Trophoblast cell (in vitro differentiated cells and primary cell): ENCODE measurements at regions not wholly inside any gene's neighbourhood (a gene's known extent, or its start where the extent isn't known, plus 50 kb on each side); places are given as distances from the start of the nearest gene placed in this dataset.

Experiments
- DNase-seq, 2 donors: peaks; one replicate each; pipeline ENCODE4 v3.0.0-alpha.2; 2016
- H2AFZ ChIP-seq: 2 replicates; pipeline ENCODE4 v1.6.1; 2013; ENCODE audit warnings: low read length, moderate library complexity, mild to moderate bottlenecking; ENCODE audit not compliant: insufficient read depth, poor library complexity
- H2AK5ac ChIP-seq: 2 replicates; pipeline ENCODE4 v1.6.1; 2013; ENCODE audit warnings: mild to moderate bottlenecking, low read length
- H2BK120ac ChIP-seq: 2 replicates; pipeline ENCODE4 v1.6.1; 2013; ENCODE audit warnings: low read length, mild to moderate bottlenecking, moderate library complexity; ENCODE audit not compliant: insufficient read depth, poor library complexity
- H2BK12ac ChIP-seq: 2 replicates; pipeline ENCODE4 v1.6.1; 2013; ENCODE audit warnings: mild to moderate bottlenecking, low read length, moderate library complexity
- H2BK5ac ChIP-seq: 2 replicates; pipeline ENCODE4 v1.6.1; 2013; ENCODE audit warnings: low read length, low read depth, moderate library complexity, mild to moderate bottlenecking; ENCODE audit not compliant: poor library complexity
- H3K14ac ChIP-seq: 2 replicates; pipeline ENCODE4 v1.6.1; 2013; ENCODE audit warnings: mild to moderate bottlenecking, low read length
- H3K18ac ChIP-seq: 2 replicates; pipeline ENCODE4 v1.6.1; 2013; ENCODE audit warnings: mild to moderate bottlenecking, low read length
- H3K23ac ChIP-seq: 2 replicates; pipeline ENCODE4 v1.6.1; 2013; ENCODE audit warnings: low read length
- H3K27ac ChIP-seq: 2 replicates; pipeline ENCODE4 v1.5.1; 2013; ENCODE audit warnings: low read depth, mild to moderate bottlenecking, inconsistent platforms, low read length, moderate library complexity
- H3K27me3 ChIP-seq: 2 replicates; pipeline ENCODE4 v1.6.1; 2013; ENCODE audit warnings: inconsistent platforms, mild to moderate bottlenecking, low read length, moderate library complexity; ENCODE audit not compliant: insufficient read depth
- H3K36me3 ChIP-seq, 2 experiments: 1 replicate in 1 of 2; 2 replicates in 1 of 2; pipeline ENCODE4 v1.6.1; 2013; ENCODE audit warnings: low read length in 2 of 2, mild to moderate bottlenecking in 2 of 2, moderate library complexity in 1 of 2; ENCODE audit not compliant: insufficient read depth in 2 of 2, control insufficient read depth in 1 of 2
- H3K4ac ChIP-seq: 2 replicates; pipeline ENCODE4 v1.6.1; 2013; ENCODE audit warnings: low read depth, mild to moderate bottlenecking, low read length, moderate library complexity
- H3K4me1 ChIP-seq, 2 experiments: 1 replicate in 1 of 2; 2 replicates in 1 of 2; pipeline ENCODE4 v1.6.1; 2013; ENCODE audit warnings: low read length in 2 of 2, mild to moderate bottlenecking in 2 of 2, moderate library complexity in 1 of 2; ENCODE audit not compliant: insufficient read depth in 2 of 2, control insufficient read depth in 1 of 2
- H3K4me2 ChIP-seq: 2 replicates; pipeline ENCODE4 v1.6.1; 2013; ENCODE audit warnings: inconsistent platforms, mild to moderate bottlenecking, low read length, moderate library complexity
- H3K4me3 ChIP-seq: 2 replicates; pipeline ENCODE4 v1.5.1; 2013; ENCODE audit warnings: mild to moderate bottlenecking, low read depth, low read length, inconsistent platforms
- H3K79me1 ChIP-seq: one replicate; pipeline ENCODE4 v1.6.1; 2013; ENCODE audit warnings: low read length
- H3K79me2 ChIP-seq: 2 replicates; pipeline ENCODE4 v1.6.1; 2013; ENCODE audit warnings: low read length, mild to moderate bottlenecking; ENCODE audit not compliant: control insufficient read depth, insufficient read depth, poor library complexity
- H3K9ac ChIP-seq: 2 replicates; pipeline ENCODE4 v1.6.1; 2013; ENCODE audit warnings: mild to moderate bottlenecking, low read length
- H3K9me3 ChIP-seq: 2 replicates; pipeline ENCODE4 v1.6.1; 2013; ENCODE audit warnings: low read depth, mild to moderate bottlenecking, control low read depth, inconsistent platforms, low read length; ENCODE audit not compliant: insufficient read depth
- H4K12ac ChIP-seq: 2 replicates; pipeline ENCODE4 v1.6.1; 2013; ENCODE audit warnings: low read depth, mild to moderate bottlenecking, low read length, moderate library complexity
- H4K8ac ChIP-seq: 2 replicates; pipeline ENCODE4 v1.6.1; 2013; ENCODE audit warnings: low read depth, mild to moderate bottlenecking, low read length, moderate library complexity
- H4K91ac ChIP-seq: one replicate; pipeline ENCODE4 v1.6.1; 2013; ENCODE audit warnings: low read depth, mild to moderate bottlenecking, low read length, moderate library complexity
- WGBS: extraction: QIAGEN DNeasy Blood & Tissue Kit; methylation state at CpG from one replicate; pipeline ENCODE4 v1.1.7; 2013; ENCODE audit warnings: missing lambda C conversion rate; ENCODE audit not compliant: insufficient read length, insufficient coverage; ENCODE audit errors: extremely low coverage; 5-methylcytosine and 5-hydroxymethylcytosine counted together

GRCh38 chr2:126475031-126475430, 180.9 kb upstream of the GYPC start:
- no CpG with 5 or more reads among the region's 3 CpGs for WGBS
- Histone ChIP-seq H3K9ac (no peak overlapping the region), H2BK120ac (no peak overlapping the region), H2AK5ac (no peak overlapping the region), H2BK12ac (no peak overlapping the region), H3K14ac (no peak overlapping the region), H3K79me1 (no peaks in the 10 kb centered on the region), H3K36me3 (no peaks in the 10 kb centered on the region), H2AFZ (no peak overlapping the region), H3K4me3 (no peak overlapping the region), H4K12ac (no peak overlapping the region), H2BK5ac (no peak overlapping the region), H3K4me1 (no peaks in the 10 kb centered on the region), H4K91ac (no peak overlapping the region), H3K27me3 (no peaks in the 10 kb centered on the region), H3K18ac (no peak overlapping the region), H3K27ac (no peak overlapping the region), H3K9me3 (no peaks in the 10 kb centered on the region), H4K8ac (no peak overlapping the region), H3K79me2 (no peaks in the 10 kb centered on the region), H3K4me2 (no peak overlapping the region), H3K4ac (no peak overlapping the region), H3K23ac (no peak overlapping the region)
- DNase-seq, result no peak

GRCh38 chr2:126476691-126477090, 179.3 kb upstream of the GYPC start:
- H4K12ac ChIP-seq, result no peak overlapping the region
- H3K14ac ChIP-seq, result no peak overlapping the region
- H4K8ac ChIP-seq, result no peak overlapping the region
- no peaks in the 10 kb centered on the region for H3K27me3 ChIP-seq
- H3K27ac ChIP-seq, result no peak overlapping the region
- H3K9ac ChIP-seq, result no peak overlapping the region
- no peaks in the 10 kb centered on the region for H3K36me3 ChIP-seq
- H4K91ac ChIP-seq, result no peak overlapping the region
- DNase-seq, result no peak
- no peak overlapping the region for H2BK5ac ChIP-seq
- H2BK120ac ChIP-seq, result no peak overlapping the region
- WGBS, result no CpG with 5 or more reads among the region's 5 CpGs
- H2AFZ ChIP-seq, result no peak overlapping the region
- no peak overlapping the region for H3K23ac ChIP-seq
- no peak overlapping the region for H3K4me3 ChIP-seq
- H2BK12ac ChIP-seq, result no peak overlapping the region
- no peaks in the 10 kb centered on the region for H3K4me1 ChIP-seq
- H3K79me2 ChIP-seq, result no peaks in the 10 kb centered on the region
- H3K18ac ChIP-seq, result no peak overlapping the region
- no peaks in the 10 kb centered on the region for H3K79me1 ChIP-seq
- H3K4ac ChIP-seq, result no peak overlapping the region
- H3K4me2 ChIP-seq, result no peak overlapping the region
- no peak overlapping the region for H2AK5ac ChIP-seq
- no peaks in the 10 kb centered on the region for H3K9me3 ChIP-seq

- no peak overlapping the region for H2AK5ac ChIP-seq
- no peak overlapping the region for H3K4me3 ChIP-seq
- H3K79me2 ChIP-seq, result no peaks in the 10 kb centered on the region
- no peak for DNase-seq
- H3K4ac ChIP-seq, result no peak overlapping the region
- H3K27me3 ChIP-seq, result no peaks in the 10 kb centered on the region
- H2BK5ac ChIP-seq, result no peak overlapping the region
- H4K91ac ChIP-seq, result no peak overlapping the region
- H3K4me1 ChIP-seq, result no peaks in the 10 kb centered on the region
- H3K4me2 ChIP-seq, result no peak overlapping the region
- no peaks in the 10 kb centered on the region for H3K9me3 ChIP-seq
- no peak overlapping the region for H3K23ac ChIP-seq
- no peak overlapping the region for H3K27ac ChIP-seq
- no peak overlapping the region for H3K18ac ChIP-seq
- no peak overlapping the region for H3K14ac ChIP-seq
- no peak overlapping the region for H3K9ac ChIP-seq
- H2BK120ac ChIP-seq, result no peak overlapping the region
- no peaks in the 10 kb centered on the region for H3K36me3 ChIP-seq
- H2BK12ac ChIP-seq, result no peak overlapping the region
- H2AFZ ChIP-seq, result no peak overlapping the region
- no peaks in the 10 kb centered on the region for H3K79me1 ChIP-seq
- no CpG with 5 or more reads among the region's 2 CpGs for WGBS
- no peak overlapping the region for H4K8ac ChIP-seq
- no peak overlapping the region for H4K12ac ChIP-seq
Measured at GRCh38 chr2:126480033-126480432, 175.9 kb upstream of the GYPC start.

GRCh38 chr2:126482582-126483464, 173.1 kb upstream of the GYPC start:
- H3K27ac ChIP-seq, result no peak overlapping the region
- no CpG with 5 or more reads among the region's 19 CpGs for WGBS
- DNase-seq, result no peak

More at GRCh38 chr2:126482582-126483464, 173.1 kb upstream of the GYPC start:
- Histone ChIP-seq H3K9me3 (no peaks in the 10 kb centered on the region), H3K79me2 (no peaks in the 10 kb centered on the region), H2AK5ac (no peak overlapping the region), H3K27me3 (no peaks in the 10 kb centered on the region), H2AFZ (no peak overlapping the region), H3K18ac (no peak overlapping the region), H3K4me2 (no peak overlapping the region), H4K91ac (no peak overlapping the region), H3K79me1 (no peaks in the 10 kb centered on the region), H3K4ac (no peak overlapping the region), H3K14ac (no peak overlapping the region), H4K8ac (no peak overlapping the region), H2BK5ac (no peak overlapping the region), H2BK12ac (no peak overlapping the region), H3K36me3 (no peaks in the 10 kb centered on the region), H3K9ac (no peak overlapping the region), H3K4me1 (no peaks in the 10 kb centered on the region), H4K12ac (no peak overlapping the region), H3K23ac (no peak overlapping the region), H3K4me3 (no peak overlapping the region), H2BK120ac (no peak overlapping the region)
